Activated T-helper 2 cell treated with anti-CD3 and anti-CD28 coated beads, Interferon-gamma antibody, Interleukin-2, Interleukin-4, amounts not matched to agents 10 μg/mL and 5 μg/mL and 100 μg/mL, durations not matched to agents 14 hours and 24 hours and 36 hours (primary cell): ENCODE measurements at regions not wholly inside any gene's neighbourhood (a gene's known extent, or its start where the extent isn't known, plus 50 kb on each side); places are given as distances from the start of the nearest gene placed in this dataset.
"Not testable (repeated sequence)": the region's sequence is repeated elsewhere in the genome, so short reads cannot be mapped to it uniquely, and the experiment has no call there.

Source experiments
- DNase-seq: peaks from one replicate; pipeline ENCODE4 v3.0.0; 2021; ENCODE audit warnings: low spot score
- H3K27ac Mint-ChIP-seq: one replicate; pipeline ENCODE4 v1.8.0; 2021; ENCODE audit warnings: mixed read lengths
- H3K27me3 Mint-ChIP-seq: one replicate; pipeline ENCODE4 v1.8.0; 2021; ENCODE audit warnings: low read depth, mixed read lengths
- H3K36me3 Mint-ChIP-seq: one replicate; pipeline ENCODE4 v1.8.0; 2021; ENCODE audit warnings: low read depth, mixed read lengths
- H3K4me1 Mint-ChIP-seq: one replicate; pipeline ENCODE4 v1.8.0; 2021; ENCODE audit warnings: low read depth, mixed read lengths
- H3K4me3 Mint-ChIP-seq: one replicate; pipeline ENCODE4 v1.8.0; 2021; ENCODE audit warnings: low read depth, mild to moderate bottlenecking, moderate library complexity, mixed read lengths
- H3K9me3 Mint-ChIP-seq: one replicate; pipeline ENCODE4 v1.8.0; 2021; ENCODE audit warnings: mixed read lengths
- intact Hi-C: fragments of 100-400 bp; cut with micrococcal nuclease; formaldehyde crosslinking; loops from one replicate; pipeline ENCODE4 v1.15.1; 2023

DNA sequence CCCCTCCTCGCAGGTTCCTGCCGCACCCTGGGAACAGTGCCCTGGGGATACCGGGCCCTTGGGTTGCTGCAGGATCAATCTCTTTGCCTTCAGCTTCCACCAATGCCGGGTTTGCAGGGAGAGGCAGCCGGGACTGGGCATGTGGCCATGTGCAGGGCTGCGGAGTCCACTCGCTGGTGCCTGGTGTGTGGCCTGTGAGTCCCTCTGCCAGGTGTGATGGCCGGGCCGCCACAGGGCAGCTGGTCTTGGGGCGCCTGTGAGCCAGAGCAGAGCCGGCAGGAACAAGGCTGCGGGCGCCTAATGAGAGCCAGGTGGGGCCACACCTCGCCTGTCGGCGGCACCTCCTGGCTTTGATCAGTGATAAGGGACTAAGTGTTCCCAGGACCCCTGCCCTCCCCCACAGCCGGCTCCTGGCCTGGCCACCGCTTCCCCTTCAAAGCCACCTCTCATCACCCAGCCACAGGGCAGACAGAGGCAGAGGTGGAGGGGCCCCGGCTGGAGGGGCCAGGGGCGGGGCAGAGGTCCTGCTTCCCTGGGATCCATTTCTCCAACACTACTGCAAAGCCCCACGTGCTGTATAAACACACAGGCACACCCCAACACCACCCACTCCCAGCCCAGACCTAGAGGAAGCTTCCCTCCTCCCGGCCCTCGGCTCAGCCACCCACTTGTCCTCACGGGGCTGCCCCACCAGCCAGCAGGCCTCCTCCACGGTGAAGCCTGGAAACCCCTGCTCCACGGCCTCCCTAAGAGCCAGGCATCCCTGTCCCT is 132.7 kb downstream of the CPZ start:
- no peaks in the 10 kb centered on the region for H3K27me3 Mint-ChIP-seq
- no peak overlapping the region for H3K4me3 Mint-ChIP-seq
- no peaks in the 10 kb centered on the region for H3K9me3 Mint-ChIP-seq
- H3K36me3 Mint-ChIP-seq = no peaks in the 10 kb centered on the region
- H3K4me1 Mint-ChIP-seq = no peaks in the 10 kb centered on the region
- no peak overlapping the region for H3K27ac Mint-ChIP-seq
- intact Hi-C loops = no loop called here
- DNase-seq = no peak

DNA sequence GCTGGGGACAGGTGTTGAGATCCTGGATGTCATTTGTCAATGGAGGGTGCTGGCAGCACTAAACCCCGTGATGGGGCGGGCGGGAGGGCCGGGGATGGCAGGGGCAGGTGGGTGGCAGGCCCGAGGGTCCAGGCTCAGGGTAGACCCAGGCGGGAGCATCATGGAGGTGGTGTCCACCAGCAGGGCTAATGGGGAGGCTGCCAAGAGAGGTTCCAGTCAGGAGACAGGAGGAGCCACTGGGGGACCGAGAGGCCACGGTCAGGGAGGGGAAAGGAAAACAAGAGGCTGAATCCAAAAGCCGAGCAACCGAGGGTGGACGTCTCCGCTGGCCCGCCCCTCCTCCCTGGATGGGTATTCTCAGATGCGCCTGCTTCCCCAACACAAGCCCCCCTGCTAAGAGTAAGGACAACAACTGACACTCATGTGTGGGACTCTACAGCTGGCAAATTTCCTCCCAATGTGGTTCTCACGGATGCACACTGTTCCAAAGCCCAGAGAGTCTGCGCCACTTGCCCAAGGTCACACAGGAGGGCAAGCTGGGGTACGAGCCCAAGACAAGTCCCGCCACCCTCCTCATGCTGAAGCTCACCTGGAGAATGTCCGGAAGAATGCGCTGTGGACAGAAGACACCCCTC is 132.0 kb downstream of the CPZ start:
- DNase-seq = no peak

DNA sequence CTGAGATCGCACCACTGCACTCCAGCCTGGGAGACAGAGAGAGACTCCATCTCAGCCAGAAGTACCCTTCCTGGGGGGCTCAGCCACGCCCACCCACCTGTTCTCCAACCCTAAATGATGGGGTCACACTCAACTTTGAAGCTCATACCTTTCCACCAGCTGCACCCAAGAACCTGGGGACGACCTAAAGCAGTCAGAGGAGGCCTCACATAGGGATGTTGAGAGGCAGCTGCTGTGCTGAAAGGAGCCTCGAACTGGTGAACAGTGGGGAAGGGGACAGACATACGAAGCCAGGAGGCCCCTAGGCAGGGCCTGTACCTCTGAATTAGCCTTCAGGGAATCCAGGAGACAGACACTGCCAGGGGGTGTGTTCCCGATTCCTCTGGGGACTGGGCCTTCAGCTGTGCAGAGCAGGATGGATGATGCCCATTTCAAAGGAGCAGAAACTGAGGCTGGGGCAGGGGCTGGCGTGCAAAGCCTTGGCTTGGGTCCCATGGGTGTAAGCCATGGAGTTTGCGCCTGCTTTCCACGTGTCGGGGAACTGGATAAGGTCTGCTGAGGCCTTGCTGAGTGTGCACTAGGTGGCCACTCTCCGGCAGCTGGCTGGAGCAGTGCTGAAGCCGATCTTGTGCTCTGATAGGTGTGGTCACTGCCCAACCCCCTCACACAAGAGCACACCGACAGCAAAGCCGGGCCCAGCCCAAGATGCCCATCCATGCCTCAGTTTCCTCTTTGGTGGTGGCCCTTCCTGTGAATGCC is 130.8 kb downstream of the CPZ start:
- no peaks in the 10 kb centered on the region for H3K4me1 Mint-ChIP-seq
- intact Hi-C loops = no loop called here
- no peak for DNase-seq
- H3K36me3 Mint-ChIP-seq = no peaks in the 10 kb centered on the region
- no peak overlapping the region for H3K27ac Mint-ChIP-seq
- H3K4me3 Mint-ChIP-seq = no peak overlapping the region
- H3K27me3 Mint-ChIP-seq = no peaks in the 10 kb centered on the region
- H3K9me3 Mint-ChIP-seq = no peaks in the 10 kb centered on the region

More for the DNA sequence above, 132.0 kb downstream of the CPZ start:
- no peaks in the 10 kb centered on the region for H3K36me3 Mint-ChIP-seq
- H3K4me1 Mint-ChIP-seq = no peaks in the 10 kb centered on the region
- H3K4me3 Mint-ChIP-seq = no peak overlapping the region
- no peak overlapping the region for H3K27ac Mint-ChIP-seq
- no peaks in the 10 kb centered on the region for H3K9me3 Mint-ChIP-seq
- H3K27me3 Mint-ChIP-seq = no peaks in the 10 kb centered on the region
- intact Hi-C loops = no loop called here

DNA sequence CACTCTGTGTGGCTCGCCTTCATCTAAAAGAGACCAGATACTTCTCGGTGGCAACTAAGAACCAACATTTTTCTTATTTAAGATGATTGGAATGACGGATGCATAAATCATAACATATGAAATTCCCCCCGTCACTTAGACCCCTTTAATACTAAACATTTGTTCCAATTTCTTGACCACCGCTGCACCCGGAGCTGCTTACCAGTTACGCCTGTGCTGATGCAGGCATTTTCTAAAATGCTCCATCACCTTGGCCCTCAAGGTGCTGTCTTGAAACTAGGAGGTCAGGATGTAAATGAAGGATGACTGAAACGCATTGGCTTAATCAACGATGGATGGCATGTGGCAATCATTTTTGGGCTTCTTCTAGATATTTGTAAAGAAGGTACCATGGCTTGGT is 130.0 kb downstream of the CPZ start:
- no peaks in the 10 kb centered on the region for H3K27me3 Mint-ChIP-seq

DNA sequence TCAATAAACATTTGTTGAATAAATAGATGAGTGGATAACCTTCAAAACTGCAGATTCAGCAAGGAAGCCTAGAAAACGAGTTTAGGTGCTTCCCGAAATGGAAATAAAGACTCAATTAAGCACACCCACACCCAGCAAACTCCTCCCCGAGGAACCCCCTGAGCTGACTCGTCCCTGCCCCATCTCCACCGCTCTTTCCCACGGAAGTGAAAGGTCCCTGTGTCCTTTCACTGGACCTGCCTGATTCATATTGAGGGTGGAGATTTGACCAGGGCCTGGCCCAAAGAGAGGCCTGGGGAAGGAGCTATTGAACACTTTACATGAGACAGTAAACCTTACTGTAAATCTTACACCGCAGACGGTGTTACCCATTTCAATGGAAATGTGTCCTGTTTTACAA is 129.1 kb downstream of the CPZ start:
- H3K4me1 Mint-ChIP-seq = no peaks in the 10 kb centered on the region
- no peaks in the 10 kb centered on the region for H3K36me3 Mint-ChIP-seq
- H3K27ac Mint-ChIP-seq = no peak overlapping the region
- H3K4me3 Mint-ChIP-seq = no peak overlapping the region
- no peak for DNase-seq
- intact Hi-C loops = no loop called here
- H3K9me3 Mint-ChIP-seq = no peaks in the 10 kb centered on the region
- no peaks in the 10 kb centered on the region for H3K27me3 Mint-ChIP-seq

More for the DNA sequence above, 130.0 kb downstream of the CPZ start:
- DNase-seq = no peak
- H3K27ac Mint-ChIP-seq = no peak overlapping the region
- no peak overlapping the region for H3K4me3 Mint-ChIP-seq
- no peaks in the 10 kb centered on the region for H3K36me3 Mint-ChIP-seq
- no peaks in the 10 kb centered on the region for H3K9me3 Mint-ChIP-seq
- intact Hi-C loops = no loop called here
- H3K4me1 Mint-ChIP-seq = no peaks in the 10 kb centered on the region

DNA sequence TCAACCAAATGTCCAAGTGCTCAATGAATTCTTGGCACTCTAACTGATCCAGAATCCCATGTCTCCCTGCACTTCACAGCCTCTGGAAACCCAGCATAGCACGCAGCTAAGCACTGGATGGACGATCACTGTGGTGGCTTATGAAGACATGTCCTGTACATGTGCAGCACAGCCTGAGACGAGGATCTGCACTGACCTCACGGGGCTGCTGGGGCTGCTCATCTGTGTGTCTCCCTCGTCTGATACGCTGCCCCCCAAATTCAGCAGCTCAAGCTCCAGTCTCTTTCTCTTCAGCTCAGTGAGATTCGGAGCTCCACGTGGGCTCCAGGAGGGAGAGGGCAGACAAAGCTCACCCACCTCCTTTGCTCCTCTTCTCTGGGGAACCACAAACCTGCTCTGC is 126.9 kb downstream of the CPZ start:
- intact Hi-C loops = no loop called here
- DNase-seq = no peak
- no peak overlapping the region for H3K4me3 Mint-ChIP-seq
- H3K36me3 Mint-ChIP-seq = no peaks in the 10 kb centered on the region
- H3K4me1 Mint-ChIP-seq = no peaks in the 10 kb centered on the region
- H3K9me3 Mint-ChIP-seq = peaks cover 11% of the 10 kb centered on the region
- no peak overlapping the region for H3K27ac Mint-ChIP-seq
- H3K27me3 Mint-ChIP-seq = no peaks in the 10 kb centered on the region

DNA sequence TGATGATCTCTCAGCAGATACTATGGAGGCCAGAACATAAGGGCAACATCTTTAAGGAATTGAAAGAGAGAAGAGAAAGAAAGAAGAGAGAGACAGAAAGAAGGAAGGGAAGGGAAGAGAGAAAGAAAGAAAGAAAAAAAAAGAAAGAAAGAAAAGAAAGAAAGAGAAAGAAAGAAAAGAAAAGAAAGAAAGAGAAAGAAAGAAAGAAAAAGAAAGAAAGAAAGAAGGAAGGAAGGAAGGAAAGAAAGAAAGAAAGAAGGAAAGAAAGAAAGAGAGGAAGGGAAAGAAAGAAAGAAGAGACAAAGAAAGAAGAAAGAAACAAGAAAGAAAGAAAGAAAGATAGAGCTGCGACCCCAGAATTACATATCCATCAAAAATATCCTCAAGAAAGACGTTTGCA is 124.9 kb downstream of the CPZ start:
- H3K27ac Mint-ChIP-seq, H3K4me3 Mint-ChIP-seq, H3K4me1 Mint-ChIP-seq, H3K36me3 Mint-ChIP-seq, intact Hi-C loops, DNase-seq, H3K27me3 Mint-ChIP-seq: not testable (repeated sequence)
- peaks cover 25% of the 10 kb centered on the region for H3K9me3 Mint-ChIP-seq

DNA sequence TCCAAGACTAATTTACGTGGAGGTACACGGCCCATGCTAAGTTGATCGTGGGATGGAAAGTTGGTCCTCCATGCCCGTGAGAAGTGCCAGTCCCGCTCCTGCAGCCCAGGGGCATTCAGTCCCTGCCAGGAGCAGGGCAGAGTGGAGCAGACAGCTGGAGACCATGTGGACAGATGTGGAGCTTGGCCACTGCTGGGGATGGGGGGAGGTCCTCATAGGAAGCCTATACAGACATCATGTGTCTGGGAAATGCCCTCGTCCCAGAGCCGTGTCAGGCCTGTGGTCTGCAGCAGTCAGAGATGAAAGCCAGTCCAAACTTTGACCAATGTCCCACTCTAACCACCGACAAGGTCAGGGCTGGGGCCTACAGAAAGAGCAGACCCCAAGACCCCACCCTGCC is 118.4 kb downstream of the CPZ start:
- no peak overlapping the region for H3K4me3 Mint-ChIP-seq
- peaks cover 27% of the 10 kb centered on the region for H3K9me3 Mint-ChIP-seq
- no peaks in the 10 kb centered on the region for H3K4me1 Mint-ChIP-seq
- no peak overlapping the region for H3K27ac Mint-ChIP-seq
- intact Hi-C loops = no loop called here
- H3K27me3 Mint-ChIP-seq = no peaks in the 10 kb centered on the region
- DNase-seq = no peak
- no peaks in the 10 kb centered on the region for H3K36me3 Mint-ChIP-seq

DNA sequence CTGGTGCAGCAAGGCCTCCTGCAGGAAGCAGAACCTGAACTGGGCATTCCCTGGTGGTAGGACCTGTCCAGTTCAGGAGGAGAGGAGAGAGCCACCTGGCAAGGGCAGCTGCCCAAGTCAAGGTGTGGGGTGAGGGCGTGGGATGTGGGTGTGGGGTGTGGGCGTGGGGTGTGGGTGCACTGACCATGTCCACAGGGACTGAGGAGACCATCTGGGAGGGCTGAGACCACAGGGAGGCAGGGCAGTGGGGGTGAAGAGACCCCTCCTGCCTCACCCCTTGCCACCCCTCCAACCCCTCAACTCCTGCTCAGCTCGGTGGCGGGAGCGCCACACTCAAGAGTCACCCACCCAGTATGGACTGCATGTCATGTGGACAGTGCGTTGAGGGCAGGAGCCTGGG is 117.9 kb downstream of the CPZ start:
- Mint-ChIP-seq H3K27ac (no peak overlapping the region), H3K9me3 (peaks cover 25% of the 10 kb centered on the region), H3K4me1 (no peaks in the 10 kb centered on the region), H3K27me3 (no peaks in the 10 kb centered on the region), H3K4me3 (no peak overlapping the region), H3K36me3 (no peaks in the 10 kb centered on the region)
- intact Hi-C loops = no loop called here
- DNase-seq = no peak

DNA sequence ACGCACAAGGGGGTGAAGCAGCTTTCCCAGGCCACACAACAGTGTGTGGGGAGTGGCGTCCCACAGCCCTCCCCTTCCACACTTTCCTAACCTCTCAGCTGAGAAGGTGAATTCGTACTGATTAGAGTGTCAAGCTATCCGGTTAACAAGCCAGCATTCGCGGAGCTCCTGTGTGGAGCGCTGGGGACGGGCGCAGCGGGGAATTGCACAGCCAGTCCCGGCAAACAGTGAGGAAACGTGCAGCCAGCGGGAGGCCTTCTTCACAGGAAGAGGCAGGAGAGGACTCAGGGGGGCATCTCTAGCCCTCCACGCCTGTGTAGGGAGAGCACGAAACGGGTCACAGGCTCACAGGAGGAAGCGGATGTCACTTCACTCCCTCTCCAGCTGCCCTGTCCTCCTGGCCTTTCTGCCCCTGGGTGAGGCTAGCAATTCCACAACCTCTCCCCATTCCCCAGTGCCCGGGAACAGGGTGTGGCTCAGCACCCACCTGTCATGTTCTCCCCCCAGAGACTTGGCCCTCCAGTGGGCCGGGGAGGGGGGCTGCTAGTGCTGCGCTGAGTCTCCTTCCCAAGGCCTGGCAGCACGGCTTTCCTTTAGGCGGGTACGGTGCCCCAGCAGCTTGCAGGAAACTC is 117.3 kb downstream of the CPZ start:
- H3K27me3 Mint-ChIP-seq = no peaks in the 10 kb centered on the region
- no peak overlapping the region for H3K27ac Mint-ChIP-seq
- intact Hi-C loops = no loop called here
- no peak overlapping the region for H3K4me3 Mint-ChIP-seq
- no peaks in the 10 kb centered on the region for H3K4me1 Mint-ChIP-seq
- H3K9me3 Mint-ChIP-seq = peaks cover 19% of the 10 kb centered on the region
- no peaks in the 10 kb centered on the region for H3K36me3 Mint-ChIP-seq
- DNase-seq = no peak

DNA sequence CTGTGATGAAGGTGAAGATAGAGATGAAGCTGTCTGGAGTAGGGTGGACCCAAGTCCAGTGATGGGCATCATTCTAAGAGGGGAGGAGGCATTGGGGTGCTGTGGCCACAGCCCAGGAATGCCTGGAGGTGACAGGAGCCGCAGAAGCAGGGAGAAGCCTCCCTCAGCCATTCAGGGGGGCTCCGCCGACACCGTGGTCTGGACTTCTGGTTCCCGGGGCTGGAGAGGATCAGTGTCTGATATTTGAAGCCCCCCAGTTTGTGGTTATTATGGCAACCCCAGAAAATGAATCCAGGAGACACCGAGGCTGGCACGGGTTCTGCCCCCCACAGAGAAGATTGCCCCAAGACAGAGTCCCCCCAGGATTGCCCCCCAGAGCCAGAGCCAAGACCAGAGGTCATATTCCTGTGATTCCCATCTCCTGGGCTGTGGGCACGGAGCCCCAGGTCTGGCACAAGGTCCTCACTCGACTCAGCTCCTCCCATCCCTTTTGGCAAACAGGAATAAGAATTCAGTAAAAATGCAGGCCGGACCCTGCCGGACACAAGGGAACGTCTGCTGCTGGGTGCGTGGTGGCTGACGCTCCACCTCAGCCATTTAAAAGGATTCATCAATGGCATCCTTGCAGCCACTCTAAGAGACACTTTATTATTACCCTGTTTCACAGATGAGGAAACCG is 116.6 kb downstream of the CPZ start:
- DNase-seq = no peak
- no peaks in the 10 kb centered on the region for H3K27me3 Mint-ChIP-seq
- peaks cover 16% of the 10 kb centered on the region for H3K9me3 Mint-ChIP-seq
- H3K4me1 Mint-ChIP-seq = no peaks in the 10 kb centered on the region
- H3K36me3 Mint-ChIP-seq = no peaks in the 10 kb centered on the region
- H3K27ac Mint-ChIP-seq = no peak overlapping the region
- intact Hi-C loops = no loop called here
- H3K4me3 Mint-ChIP-seq = no peak overlapping the region

DNA sequence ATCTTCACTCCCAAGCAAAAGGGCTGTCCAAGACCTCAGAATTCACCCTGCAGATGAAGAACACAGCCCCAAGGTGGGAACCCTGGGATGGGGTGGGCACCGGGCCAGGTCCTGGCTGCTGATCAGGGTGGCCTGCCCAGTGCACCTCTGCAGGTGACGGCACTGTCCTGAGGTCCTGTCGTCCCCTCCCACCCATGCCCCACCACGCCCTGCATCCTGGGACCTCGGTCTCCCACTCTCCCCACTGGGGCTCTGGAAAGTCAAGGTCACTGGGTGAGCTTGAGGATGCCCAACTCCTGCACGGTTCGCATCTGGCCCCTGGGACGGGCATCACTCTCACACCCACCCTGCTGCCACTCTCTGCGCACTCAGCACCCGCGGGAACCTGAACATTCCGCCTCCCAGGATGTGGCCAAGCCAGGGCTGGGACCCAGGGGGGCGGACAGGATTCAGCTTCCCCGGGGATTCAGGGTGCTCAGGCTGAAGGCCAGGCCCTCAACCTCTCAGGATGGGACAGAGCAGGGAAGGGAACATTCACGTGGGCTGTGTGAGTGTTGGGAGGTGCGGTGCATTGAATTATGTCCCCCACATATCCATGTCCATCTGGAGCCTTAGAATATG is 115.9 kb downstream of the CPZ start:
- H3K36me3 Mint-ChIP-seq = no peaks in the 10 kb centered on the region
- peaks cover 13% of the 10 kb centered on the region for H3K9me3 Mint-ChIP-seq
- no peaks in the 10 kb centered on the region for H3K27me3 Mint-ChIP-seq
- H3K27ac Mint-ChIP-seq = no peak overlapping the region
- H3K4me1 Mint-ChIP-seq = no peaks in the 10 kb centered on the region
- DNase-seq = no peak
- no peak overlapping the region for H3K4me3 Mint-ChIP-seq
- intact Hi-C loops = no loop called here
